Erythroblast (primary cell): ENCODE measurements at regions not wholly inside any gene's neighbourhood (a gene's known extent, or its start where the extent isn't known, plus 50 kb on each side); places are given as distances from the start of the nearest gene placed in this dataset.

Source experiments
- GATA1 ChIP-seq: IDR thresholded peaks from 2 replicates; pipeline ENCODE4 v1.6.1; 2011; ENCODE audit warnings: low read depth, mild to moderate bottlenecking, control low read depth, low read length, moderate library complexity
- POLR2A ChIP-seq: IDR thresholded peaks from 2 replicates; pipeline ENCODE4 v1.6.1; 2011; ENCODE audit warnings: mild to moderate bottlenecking, low read length

GRCh38 chr2:19036091-19036490 lies 322.3 kb downstream of the OSR1 start:
- TF ChIP-seq POLR2A: no peak
- no peak for TF ChIP-seq GATA1
